Activated CD8-positive, alpha-beta T cell treated with anti-CD3 and anti-CD28 coated beads for 36 hours (primary cell): ENCODE measurements at regions not wholly inside any gene's neighbourhood (a gene's known extent, or its start where the extent isn't known, plus 50 kb on each side); places are given as distances from the start of the nearest gene placed in this dataset.
"Not testable (repeated sequence)": the region's sequence is repeated elsewhere in the genome, so short reads cannot be mapped to it uniquely, and the experiment has no call there.

Source experiments
- ATAC-seq: fragments of 200-7000 bp; cut with Tn5 transposase; one replicate; pipeline ENCODE4 v1.10.0; 2021; ENCODE audit warnings: mild to moderate bottlenecking, moderate library complexity
- CTCF ChIA-PET: fragments of 350-600 bp; sonication (Branson Sonifier 250); formaldehyde crosslinking; loops from one replicate; lab custom pipeline; 2021; ENCODE audit warnings: antibody characterized with exemption; lab: Charles Lee
- POLR2A ChIA-PET: fragments of 350-600 bp; sonication (Branson Sonifier 250); formaldehyde crosslinking; loops from one replicate; lab custom pipeline; 2021; ENCODE audit warnings: antibody characterized with exemption; lab: Charles Lee
- DNase-seq: peaks from one replicate; pipeline ENCODE4 v3.0.0-alpha.2; 2020
- H3K27ac Mint-ChIP-seq: one replicate; pipeline ENCODE4 v1.8.0; 2021; ENCODE audit warnings: mild to moderate bottlenecking, mixed read lengths
- H3K27me3 Mint-ChIP-seq: one replicate; pipeline ENCODE4 v1.8.0; 2021; ENCODE audit warnings: mixed read lengths
- H3K36me3 Mint-ChIP-seq: one replicate; pipeline ENCODE4 v1.8.0; 2021; ENCODE audit warnings: low read depth, mixed read lengths
- H3K4me1 Mint-ChIP-seq: one replicate; pipeline ENCODE4 v1.8.0; 2021; ENCODE audit warnings: low read depth, mixed read lengths
- H3K4me3 Mint-ChIP-seq: one replicate; pipeline ENCODE4 v1.8.0; 2021; ENCODE audit warnings: mild to moderate bottlenecking, moderate library complexity, mixed read lengths
- H3K9me3 Mint-ChIP-seq: one replicate; pipeline ENCODE4 v1.8.0; 2021; ENCODE audit warnings: mixed read lengths
- intact Hi-C: fragments of 100-400 bp; cut with micrococcal nuclease; formaldehyde crosslinking; loops from one replicate; pipeline ENCODE4 v1.10.0; 2022
- TF ChIP-seq, protein P1 (sequence below): fragments of 200-600 bp; IDR thresholded peaks from one replicate; pipeline ENCODE4 v1.8.0; 2022; ENCODE audit warnings: antibody characterized with exemption, mild to moderate bottlenecking

DNA sequence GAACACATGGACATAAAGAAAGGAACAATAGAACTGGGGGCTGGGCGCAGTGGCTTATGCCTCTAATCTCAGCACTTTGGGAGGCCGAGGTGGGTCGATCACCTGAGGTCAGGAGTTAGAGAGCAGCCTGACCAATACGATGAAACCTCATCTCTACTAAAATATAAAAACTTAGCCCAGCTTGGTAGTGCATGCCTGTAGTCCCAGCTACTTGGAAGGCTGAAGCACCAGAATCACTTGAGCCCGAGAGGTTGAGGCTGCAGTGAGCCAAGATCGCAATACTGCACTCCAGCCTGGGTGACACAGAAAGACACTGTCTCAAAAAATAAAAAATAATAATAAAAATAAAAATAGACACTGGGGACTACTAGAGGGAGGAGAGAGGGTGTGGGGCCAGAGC, 154.5 kb downstream of the SEC23A start:
- ChIA-PET CTCF (no interaction called here), POLR2A (no interaction called here)
- ATAC-seq (no peak), DNase-seq (no peak)
- Mint-ChIP-seq H3K36me3 (no peaks in the 10 kb centered on the region), H3K4me1 (no peaks in the 10 kb centered on the region), H3K9me3 (no peaks in the 10 kb centered on the region), H3K27me3 (no peaks in the 10 kb centered on the region), H3K27ac (no peak overlapping the region), H3K4me3 (no peak overlapping the region)
- TF ChIP-seq, protein P1, sequence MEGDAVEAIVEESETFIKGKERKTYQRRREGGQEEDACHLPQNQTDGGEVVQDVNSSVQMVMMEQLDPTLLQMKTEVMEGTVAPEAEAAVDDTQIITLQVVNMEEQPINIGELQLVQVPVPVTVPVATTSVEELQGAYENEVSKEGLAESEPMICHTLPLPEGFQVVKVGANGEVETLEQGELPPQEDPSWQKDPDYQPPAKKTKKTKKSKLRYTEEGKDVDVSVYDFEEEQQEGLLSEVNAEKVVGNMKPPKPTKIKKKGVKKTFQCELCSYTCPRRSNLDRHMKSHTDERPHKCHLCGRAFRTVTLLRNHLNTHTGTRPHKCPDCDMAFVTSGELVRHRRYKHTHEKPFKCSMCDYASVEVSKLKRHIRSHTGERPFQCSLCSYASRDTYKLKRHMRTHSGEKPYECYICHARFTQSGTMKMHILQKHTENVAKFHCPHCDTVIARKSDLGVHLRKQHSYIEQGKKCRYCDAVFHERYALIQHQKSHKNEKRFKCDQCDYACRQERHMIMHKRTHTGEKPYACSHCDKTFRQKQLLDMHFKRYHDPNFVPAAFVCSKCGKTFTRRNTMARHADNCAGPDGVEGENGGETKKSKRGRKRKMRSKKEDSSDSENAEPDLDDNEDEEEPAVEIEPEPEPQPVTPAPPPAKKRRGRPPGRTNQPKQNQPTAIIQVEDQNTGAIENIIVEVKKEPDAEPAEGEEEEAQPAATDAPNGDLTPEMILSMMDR = no peak
- intact Hi-C loops = no loop called here

DNA sequence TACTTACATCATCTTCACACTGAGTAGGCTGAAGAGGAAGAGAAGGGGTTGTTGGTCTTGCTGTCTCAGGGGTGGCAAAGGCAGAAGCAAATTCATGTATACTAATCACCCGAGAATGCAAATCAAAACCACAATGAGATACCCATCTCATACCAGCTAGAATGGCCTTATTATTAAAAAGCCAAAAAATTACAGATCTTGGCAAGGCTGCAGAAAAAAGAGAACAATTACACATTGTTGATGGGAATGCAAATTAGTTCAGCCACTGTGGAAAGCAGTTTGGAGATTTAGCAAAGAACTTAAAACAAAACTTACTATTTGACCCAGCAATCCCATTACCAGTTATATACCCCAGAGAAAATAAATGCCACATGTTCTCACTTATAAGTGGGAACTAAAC, 154.9 kb downstream of the SEC23A start:
- H3K4me3 Mint-ChIP-seq = no peak overlapping the region
- no peaks in the 10 kb centered on the region for H3K4me1 Mint-ChIP-seq
- H3K27me3 Mint-ChIP-seq = no peaks in the 10 kb centered on the region
- H3K9me3 Mint-ChIP-seq = no peaks in the 10 kb centered on the region
- intact Hi-C loops = no loop called here
- no peak overlapping the region for H3K27ac Mint-ChIP-seq
- TF ChIP-seq, protein P1 = no peak
- no peaks in the 10 kb centered on the region for H3K36me3 Mint-ChIP-seq
- ChIA-PET CTCF (no interaction called here), POLR2A (no interaction called here)
- no peak for DNase-seq
- ATAC-seq = no peak

DNA sequence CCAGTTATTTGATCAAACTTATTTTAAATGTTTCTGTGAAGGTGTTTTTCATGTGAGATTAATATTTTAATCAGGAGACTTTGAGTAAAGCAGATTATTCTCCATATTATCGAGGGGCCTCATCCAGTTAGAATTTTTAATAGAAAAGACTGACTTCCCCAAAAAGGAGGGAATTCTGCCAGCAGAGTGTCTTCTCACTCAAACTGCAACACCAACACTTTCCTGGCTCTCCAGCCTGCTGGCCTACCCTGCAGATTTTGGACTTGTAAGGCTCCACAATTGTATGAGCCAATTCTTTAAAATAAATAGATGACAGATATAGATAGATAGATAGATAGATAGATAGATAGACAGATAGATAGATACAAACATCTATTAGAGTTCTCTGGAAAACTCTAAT, 155.7 kb downstream of the SEC23A start:
- TF ChIP-seq, protein P1 = no peak
- H3K9me3 Mint-ChIP-seq = no peaks in the 10 kb centered on the region
- no peak overlapping the region for H3K4me3 Mint-ChIP-seq

DNA sequence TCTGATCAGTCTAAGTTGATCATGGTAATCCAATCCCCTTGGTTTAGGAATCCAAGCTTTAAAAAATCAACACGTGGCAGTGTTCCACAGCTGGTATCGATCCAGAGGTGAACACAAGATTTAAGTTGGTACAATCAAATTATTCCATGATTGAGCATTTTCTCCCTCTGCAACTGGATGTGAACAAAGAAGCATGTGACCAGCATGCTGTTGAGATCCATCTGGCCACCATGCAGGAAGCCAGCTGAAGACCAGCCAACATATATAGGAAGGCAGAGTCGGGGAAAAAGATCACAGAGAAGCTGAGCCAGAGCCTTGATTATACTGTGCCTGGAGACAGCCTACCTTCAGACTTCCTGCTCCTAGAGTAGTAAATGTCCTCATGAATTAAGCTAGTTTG, 158.3 kb downstream of the SEC23A start:
- ATAC-seq (no peak), DNase-seq (no peak)
- no peaks in the 10 kb centered on the region for H3K36me3 Mint-ChIP-seq
- CTCF ChIA-PET = no interaction called here
- no peaks in the 10 kb centered on the region for H3K27me3 Mint-ChIP-seq
- POLR2A ChIA-PET = no interaction called here
- TF ChIP-seq, protein P1 = no peak
- no peaks in the 10 kb centered on the region for H3K4me1 Mint-ChIP-seq
- no peaks in the 10 kb centered on the region for H3K9me3 Mint-ChIP-seq
- H3K4me3 Mint-ChIP-seq = no peak overlapping the region
- no peak overlapping the region for H3K27ac Mint-ChIP-seq
- intact Hi-C loops = no loop called here

More for the DNA sequence above, 155.7 kb downstream of the SEC23A start:
- no peaks in the 10 kb centered on the region for H3K27me3 Mint-ChIP-seq
- no peaks in the 10 kb centered on the region for H3K36me3 Mint-ChIP-seq
- intact Hi-C loops = no loop called here
- H3K27ac Mint-ChIP-seq = no peak overlapping the region
- CTCF ChIA-PET = no interaction called here
- no peak for ATAC-seq
- POLR2A ChIA-PET = no interaction called here
- no peak for DNase-seq
- no peaks in the 10 kb centered on the region for H3K4me1 Mint-ChIP-seq

DNA sequence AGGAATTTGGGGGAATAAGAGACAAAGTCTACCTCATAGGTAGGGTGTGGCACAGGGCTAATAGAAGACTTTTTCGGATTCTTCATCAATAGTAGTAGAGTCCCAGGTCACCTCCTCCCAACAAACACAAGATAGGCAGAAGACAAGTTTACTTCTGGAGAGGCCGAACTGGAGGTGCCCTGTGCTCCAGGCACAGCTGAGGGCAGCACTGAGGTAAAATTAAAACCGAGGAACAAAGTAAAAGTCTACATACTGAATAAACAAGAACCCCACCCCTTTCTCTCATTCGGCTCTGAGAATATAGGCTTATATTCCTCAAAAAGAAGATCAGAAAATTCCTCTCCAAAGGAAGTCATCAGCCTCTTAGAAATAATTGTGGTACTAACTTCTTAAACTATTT, 161.5 kb downstream of the SEC23A start:
- H3K27ac Mint-ChIP-seq = no peak overlapping the region
- H3K9me3 Mint-ChIP-seq = no peaks in the 10 kb centered on the region
- TF ChIP-seq, protein P1 = no peak
- H3K36me3 Mint-ChIP-seq = no peaks in the 10 kb centered on the region
- no peak overlapping the region for H3K4me3 Mint-ChIP-seq
- intact Hi-C loops = no loop called here
- ATAC-seq (no peak), DNase-seq (no peak)
- H3K4me1 Mint-ChIP-seq = no peaks in the 10 kb centered on the region
- no peaks in the 10 kb centered on the region for H3K27me3 Mint-ChIP-seq
- ChIA-PET POLR2A (no interaction called here), CTCF (no interaction called here)

DNA sequence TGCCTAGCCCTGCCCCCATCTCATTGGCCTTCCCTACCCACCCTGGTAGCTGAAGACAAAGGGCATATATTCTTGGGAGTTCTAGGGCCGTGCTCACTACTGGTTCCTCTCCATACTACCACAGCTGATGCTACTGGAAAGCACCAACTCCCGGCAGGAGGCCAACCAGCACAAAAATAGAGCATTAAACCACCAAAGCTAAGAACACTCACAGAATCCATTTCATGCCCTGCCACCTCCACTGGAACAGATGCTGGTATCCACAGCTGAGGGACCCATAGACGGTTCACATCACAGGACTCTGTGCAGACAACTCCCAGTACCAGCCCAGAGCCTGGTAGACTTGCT, 170.4 kb downstream of the SEC23A start:
- H3K27ac Mint-ChIP-seq, H3K9me3 Mint-ChIP-seq, ATAC-seq, POLR2A ChIA-PET, H3K4me3 Mint-ChIP-seq, H3K36me3 Mint-ChIP-seq, H3K4me1 Mint-ChIP-seq, DNase-seq, H3K27me3 Mint-ChIP-seq, intact Hi-C loops: not testable (repeated sequence)
- CTCF ChIA-PET = interaction anchor here (1.4 kb wide), 1 partner anchor 65 kb away, joined by 4 read pairs; no protein-coding TSS in a partner anchor
